SH-SY5Y (cell line): ENCODE measurements at regions not wholly inside any gene's neighbourhood (a gene's known extent, or its start where the extent isn't known, plus 50 kb on each side); places are given as distances from the start of the nearest gene placed in this dataset.

Experiments
- GATA2 ChIP-seq: IDR thresholded peaks from 2 replicates; pipeline ENCODE4 v1.6.1; 2011; ENCODE audit warnings: mild to moderate bottlenecking, low read depth, low read length
- GATA3 ChIP-seq: IDR thresholded peaks from 2 replicates; pipeline ENCODE4 v1.6.1; 2011; ENCODE audit warnings: low read depth, mild to moderate bottlenecking, low read length, moderate library complexity

- TF ChIP-seq GATA2 (no peak), GATA3 (no peak)
Measured at GRCh38 chr14:65250162-65250495, 147.8 kb upstream of the MAX start.
